C4-2B (cell line): ENCODE measurements at regions not wholly inside any gene's neighbourhood (a gene's known extent, or its start where the extent isn't known, plus 50 kb on each side); places are given as distances from the start of the nearest gene placed in this dataset.

Experiments used
- ZFX ChIP-seq: fragments of 450-650 bp; IDR thresholded peaks from 2 replicates; pipeline ENCODE4 v1.6.1; 2017
- TF ChIP-seq, protein P1 (sequence below): fragments of 450-650 bp; conservative IDR thresholded peaks from 2 replicates; pipeline ENCODE4 v1.5.1; 2017; ENCODE audit warnings: mild to moderate bottlenecking

DNA sequence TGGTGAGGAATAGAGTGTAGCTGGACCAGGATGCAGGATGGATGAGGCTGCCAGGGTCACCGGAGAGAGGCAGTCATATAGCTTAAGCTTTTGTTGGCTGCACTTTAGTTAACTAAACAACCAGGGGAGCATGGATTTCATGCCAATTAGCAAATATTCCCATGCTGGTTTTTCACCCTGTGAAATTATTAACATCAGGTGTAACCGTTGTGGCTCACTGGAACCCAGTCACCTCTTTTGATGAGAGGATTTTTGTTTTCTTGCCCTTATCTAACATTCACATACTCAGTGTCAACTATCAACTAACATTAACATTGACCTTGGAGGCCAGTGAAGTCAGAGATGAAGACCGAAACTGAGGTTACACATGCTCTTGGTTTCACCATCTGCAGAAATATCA is 97.2 kb upstream of the BASP1 start:
- TF ChIP-seq, protein P1, sequence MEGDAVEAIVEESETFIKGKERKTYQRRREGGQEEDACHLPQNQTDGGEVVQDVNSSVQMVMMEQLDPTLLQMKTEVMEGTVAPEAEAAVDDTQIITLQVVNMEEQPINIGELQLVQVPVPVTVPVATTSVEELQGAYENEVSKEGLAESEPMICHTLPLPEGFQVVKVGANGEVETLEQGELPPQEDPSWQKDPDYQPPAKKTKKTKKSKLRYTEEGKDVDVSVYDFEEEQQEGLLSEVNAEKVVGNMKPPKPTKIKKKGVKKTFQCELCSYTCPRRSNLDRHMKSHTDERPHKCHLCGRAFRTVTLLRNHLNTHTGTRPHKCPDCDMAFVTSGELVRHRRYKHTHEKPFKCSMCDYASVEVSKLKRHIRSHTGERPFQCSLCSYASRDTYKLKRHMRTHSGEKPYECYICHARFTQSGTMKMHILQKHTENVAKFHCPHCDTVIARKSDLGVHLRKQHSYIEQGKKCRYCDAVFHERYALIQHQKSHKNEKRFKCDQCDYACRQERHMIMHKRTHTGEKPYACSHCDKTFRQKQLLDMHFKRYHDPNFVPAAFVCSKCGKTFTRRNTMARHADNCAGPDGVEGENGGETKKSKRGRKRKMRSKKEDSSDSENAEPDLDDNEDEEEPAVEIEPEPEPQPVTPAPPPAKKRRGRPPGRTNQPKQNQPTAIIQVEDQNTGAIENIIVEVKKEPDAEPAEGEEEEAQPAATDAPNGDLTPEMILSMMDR, result no peak
- no peak for TF ChIP-seq ZFX
